ENCODE measurements at regions not wholly inside any gene's neighbourhood (a gene's known extent, or its start where the extent isn't known, plus 50 kb on each side); places are given as distances from the start of the nearest gene placed in this dataset. TPM values are rescaled to one million over a fixed set of nuclear protein-coding genes. Genes with fewer than 3 reads are reported as not detected.

Small RNAs in the stretch of these regions (small RNA-seq; reads per million reads assigned to genes)
- gene AL137067.1 (not detected), gene AL137067.2 (not detected)

All from occipital lobe (tissue), 1 donor.